ENCODE measurements at regions not wholly inside any gene's neighbourhood (a gene's known extent, or its start where the extent isn't known, plus 50 kb on each side); places are given as distances from the start of the nearest gene placed in this dataset.

- no peak for DNase-seq
Observed at GRCh38 chr2:8072907-8073306, 608.9 kb upstream of the ID2 start.

DNA sequence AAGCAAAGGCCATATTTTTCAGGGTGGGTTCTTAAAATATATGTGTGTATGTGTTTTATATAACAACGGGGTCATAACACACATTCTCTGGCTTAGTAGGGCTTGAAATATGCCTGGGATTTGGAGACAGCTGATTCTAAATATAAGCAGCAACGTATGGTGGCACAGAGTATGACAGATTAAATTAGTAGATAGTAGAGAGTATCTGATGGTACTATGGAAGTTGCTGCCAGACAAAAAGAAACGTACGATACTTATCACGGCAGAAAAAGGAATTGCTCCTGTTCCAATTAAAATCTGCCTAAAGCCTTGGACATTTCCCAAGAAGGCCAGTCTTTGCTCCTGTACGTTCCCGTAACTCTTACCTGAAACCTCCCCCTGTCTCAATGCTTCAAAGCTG lies 607.9 kb upstream of the ID2 start:
- DNase-seq, result no peak

GRCh38 chr2:8076448-8077342 lies 605.2 kb upstream of the ID2 start:
- no peak for DNase-seq

GRCh38 chr2:8078705-8079104 lies 603.2 kb upstream of the ID2 start:
- no peak for DNase-seq

DNA sequence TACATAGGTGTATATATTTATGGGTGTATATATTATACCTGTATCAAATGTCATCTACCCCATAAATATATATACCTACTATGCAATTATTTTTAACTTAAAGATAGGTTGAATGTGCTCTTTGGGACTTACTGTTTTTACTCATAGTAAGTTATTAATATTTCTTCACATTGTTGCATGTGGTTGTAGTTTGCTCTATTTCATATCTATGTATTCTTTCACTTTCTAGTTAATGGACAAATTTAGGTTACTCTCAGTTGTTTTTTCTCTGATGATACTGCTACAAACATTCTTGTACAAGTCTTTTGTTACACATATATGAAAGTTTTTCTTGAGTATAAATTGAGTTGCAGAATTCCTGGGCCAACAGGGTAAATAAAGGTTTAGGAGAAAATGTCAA lies 601.8 kb upstream of the ID2 start:
- DNase-seq, result no peak

DNA sequence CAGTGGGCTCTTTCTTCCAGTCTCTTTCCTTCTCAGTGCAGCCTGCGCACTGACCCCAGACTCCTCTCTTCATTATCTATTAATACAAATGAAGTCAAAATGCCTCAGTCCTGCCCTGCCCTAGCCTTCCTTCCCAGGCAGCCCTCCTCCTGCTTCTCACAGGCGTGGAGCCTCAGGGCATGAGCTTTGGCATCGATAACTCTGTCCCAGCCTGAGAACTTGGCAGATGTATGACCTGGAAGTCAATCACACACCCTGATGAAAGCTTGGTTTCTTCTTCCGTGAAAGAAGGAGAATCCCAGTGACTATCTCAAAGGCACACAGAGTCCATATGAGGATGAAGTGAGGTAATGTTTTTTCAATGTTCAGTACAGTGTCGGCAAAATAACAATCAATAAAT lies 600.7 kb upstream of the ID2 start:
- no peak for DNase-seq

- no peak for DNase-seq
Observed at GRCh38 chr2:8082840-8083239, 599.0 kb upstream of the ID2 start.

- no peak for DNase-seq
Observed at GRCh38 chr2:8086357-8086756, 595.5 kb upstream of the ID2 start.

- no peak for DNase-seq
Observed at GRCh38 chr2:8086796-8087479, 594.9 kb upstream of the ID2 start.

- DNase-seq, result no peak
Observed at GRCh38 chr2:8087480-8087840, 594.4 kb upstream of the ID2 start.

DNA sequence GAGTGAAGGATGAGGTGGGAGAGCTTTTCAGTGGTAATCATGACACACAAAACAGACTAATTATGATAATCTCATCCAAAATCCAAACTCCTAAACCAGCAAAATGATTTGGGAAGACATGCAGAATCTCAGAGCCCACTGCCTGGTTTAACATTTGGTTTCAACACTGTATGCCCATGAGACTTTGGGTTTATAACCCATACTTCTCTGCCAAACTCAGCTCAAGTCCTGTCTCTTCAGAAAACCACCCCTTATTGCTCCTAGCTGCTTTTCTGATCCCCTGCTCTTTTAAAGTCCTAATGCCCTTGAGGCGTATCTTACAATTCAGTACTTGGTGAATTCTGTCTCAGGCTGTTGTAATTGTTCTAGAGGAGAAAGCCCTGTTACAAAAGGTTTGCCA lies 593.0 kb upstream of the ID2 start:
- DNase-seq, result no peak

DNA sequence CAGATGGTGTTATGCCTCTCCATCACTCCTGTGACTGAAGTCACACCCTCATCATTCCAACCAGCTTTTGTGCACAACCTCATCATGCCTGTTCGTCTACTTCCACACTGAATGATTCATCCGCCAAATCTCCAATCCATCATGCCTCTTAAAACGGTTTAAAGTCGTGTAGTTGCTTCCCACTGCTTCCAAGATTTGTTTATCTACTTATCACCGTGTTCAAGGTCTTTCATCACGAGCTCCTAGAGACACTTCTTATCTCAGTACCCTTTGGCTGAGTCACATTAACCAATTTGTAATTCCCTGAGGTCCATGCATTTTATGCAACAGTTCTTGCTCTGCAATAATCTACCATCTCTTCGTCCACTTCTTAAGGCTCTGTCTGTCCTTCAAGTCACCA lies 592.3 kb upstream of the ID2 start:
- DNase-seq, result no peak

DNA sequence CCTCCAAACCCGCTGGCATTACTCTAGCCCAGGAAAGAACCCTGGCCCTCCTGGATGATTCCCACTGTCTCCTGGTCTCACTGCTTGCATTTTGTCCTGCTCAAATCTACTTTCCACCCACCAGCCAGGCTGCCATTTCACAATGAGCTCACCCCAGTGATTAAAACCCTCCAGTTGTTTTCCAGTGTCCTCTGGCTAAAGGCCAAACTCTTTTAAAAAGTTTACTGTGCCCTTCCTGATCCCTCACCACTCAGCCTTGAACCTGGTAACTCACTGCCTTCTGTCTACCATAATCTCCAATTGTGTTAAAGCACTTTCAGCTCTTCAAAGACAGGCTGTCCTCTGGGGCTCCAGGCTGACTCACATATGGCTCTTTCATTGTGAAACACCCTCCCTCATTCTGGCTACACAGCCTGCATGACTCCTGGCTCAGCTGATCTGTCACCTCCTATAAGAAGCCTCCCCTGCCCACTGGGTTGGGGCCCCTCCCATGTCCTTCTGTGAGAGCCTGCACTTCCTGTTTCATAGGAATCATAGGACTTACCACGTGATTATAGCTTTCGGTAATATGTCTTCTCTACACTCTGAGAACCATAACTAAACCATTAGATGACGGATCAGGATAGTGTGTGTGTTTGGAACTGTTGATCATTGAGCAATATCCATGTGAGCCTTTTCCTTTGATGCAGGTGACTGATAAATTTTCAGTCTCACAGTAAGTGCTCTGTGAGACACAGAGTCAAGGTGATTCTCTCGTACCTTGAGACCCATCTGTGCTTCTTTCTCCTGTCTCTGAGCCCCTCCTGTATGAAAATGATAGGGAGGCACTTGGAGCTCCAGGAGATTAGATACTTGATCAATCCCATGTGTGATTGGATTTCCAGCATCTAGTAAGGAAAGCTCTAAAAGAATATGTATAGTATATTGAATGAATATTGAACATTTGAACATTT lies 590.8 kb upstream of the ID2 start:
- DNase-seq, result peak; percentile 67

DNA sequence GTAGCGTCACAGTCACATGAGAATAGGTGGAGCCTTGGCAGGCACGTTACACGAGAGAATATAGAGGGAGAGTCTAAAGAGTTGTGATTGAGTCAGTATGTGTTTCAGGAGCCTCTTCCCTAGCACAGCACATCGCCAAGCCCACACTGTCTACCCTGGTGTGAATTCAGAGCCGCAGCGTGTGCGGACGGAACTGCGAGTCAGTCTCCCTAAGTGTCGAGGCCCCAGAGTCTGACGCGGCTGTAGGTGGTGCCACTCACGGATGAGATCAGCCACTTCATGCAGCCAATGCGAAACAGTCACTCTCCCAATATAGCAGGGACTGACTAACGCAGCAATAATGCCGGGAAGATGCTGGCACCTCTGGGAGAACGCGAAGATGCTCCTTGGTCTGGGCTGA lies 587.3 kb upstream of the ID2 start:
- DNase-seq, result no peak

DNA sequence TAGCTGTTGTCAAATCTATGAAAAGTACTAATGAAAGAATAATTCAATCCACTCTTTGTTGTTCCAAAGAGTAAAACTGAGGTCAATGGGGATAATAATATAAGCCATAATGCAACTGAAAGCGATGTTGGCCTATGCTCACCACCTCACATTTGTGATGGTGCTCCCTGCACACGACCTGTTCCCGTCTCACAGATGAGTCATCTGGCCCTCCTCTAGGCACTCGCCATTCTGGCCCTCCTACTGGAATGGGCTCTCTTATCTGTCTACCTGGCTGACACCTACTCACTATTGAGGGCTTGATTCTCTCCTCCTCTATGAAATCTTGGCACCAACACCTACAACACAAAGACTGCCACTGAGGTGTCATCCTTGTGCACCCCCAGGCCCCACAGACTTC lies 585.9 kb upstream of the ID2 start:
- DNase-seq, result no peak

DNA sequence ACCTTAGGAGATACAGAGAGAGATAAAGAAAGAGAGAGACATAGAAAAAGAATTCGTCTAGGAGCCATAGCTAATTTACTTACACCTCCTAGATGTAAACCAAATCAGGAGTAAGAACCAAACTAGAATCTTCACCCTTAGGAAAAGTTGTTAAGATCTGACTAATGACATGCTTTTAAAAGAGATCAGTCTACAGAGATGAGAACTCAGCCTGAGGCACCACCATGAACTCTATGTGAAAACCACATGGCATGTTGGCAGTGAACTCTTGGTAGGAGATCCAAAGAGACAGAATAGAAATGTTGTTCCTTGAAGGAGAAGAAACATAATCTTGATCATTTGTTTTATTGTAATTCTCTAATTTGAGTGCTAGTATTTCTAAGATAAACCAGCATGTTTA lies 585.4 kb upstream of the ID2 start:
- DNase-seq, result no peak

DNA sequence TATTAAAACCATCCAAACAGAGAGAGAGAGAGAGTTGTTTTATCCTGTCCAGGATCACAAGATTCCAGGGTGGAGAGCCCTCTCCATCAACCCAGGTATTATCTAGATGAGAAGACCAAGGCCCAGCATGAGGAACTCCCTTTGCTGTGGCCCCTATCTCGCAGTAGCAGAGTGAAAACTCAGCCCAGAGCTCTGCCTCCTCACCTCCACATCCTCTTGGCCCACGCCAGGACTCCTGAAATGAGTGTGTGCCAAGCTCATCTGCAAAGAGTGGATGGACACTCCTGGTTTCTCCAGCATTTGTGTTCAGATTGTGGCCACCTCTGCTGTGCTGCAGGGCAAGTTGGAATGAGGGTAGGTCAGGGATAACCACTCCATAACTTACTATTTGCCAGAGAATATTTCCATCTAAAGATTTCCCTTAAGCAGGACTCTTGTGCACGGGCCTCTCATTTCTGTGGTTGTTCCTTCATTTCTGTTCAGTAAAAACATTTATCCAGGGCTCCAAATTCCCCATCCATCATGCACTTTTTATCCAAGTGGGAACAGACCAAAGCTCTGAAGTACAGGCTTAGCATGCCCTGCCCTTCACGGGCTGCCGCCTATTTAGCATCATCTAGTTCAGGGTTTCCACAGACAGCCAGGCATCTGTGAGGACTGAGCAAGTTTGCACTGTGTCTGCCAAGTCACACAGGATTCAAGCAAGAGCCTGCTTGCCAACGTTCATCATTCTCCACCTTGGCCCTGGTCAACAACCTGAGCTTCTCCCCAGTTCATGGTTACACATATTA lies 583.2 kb upstream of the ID2 start:
- DNase-seq, result no peak

- DNase-seq, result no peak
Observed at GRCh38 chr2:8099267-8099582, 582.6 kb upstream of the ID2 start.

- DNase-seq, result no peak
Observed at GRCh38 chr2:8101614-8102277, 580.1 kb upstream of the ID2 start.

- no peak for DNase-seq
Observed at GRCh38 chr2:8102470-8102869, 579.4 kb upstream of the ID2 start.

DNA sequence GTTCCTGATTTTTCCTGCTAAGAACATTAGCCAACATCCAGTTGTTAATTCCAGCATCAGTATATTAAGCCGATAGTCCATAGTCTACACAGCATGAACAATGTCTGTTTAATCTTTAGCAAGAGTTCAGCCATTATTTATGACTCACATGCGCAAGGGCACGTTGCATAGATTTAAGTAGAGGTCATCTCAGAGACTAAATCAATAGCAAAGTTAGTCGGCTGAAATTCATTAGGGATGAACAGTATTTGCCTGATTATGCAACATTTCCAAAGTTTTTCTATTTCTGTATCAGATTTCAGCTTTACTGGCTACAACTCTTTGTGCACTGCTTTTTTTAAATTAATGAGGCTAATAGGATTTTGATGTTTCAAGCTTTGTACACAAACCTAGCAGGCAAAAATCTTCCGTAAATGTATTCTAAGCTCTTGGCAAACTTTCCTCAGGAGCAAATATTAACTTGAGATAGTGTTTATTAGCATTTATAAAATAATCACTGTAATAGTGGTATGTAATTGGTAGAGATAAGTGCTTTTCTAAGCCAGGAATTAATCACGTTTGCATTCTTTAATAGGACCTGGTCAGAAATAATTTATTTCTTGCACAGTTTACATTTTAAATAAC lies 578.7 kb upstream of the ID2 start:
- DNase-seq, result no peak

- no peak for DNase-seq
Observed at GRCh38 chr2:8107150-8107549, 574.7 kb upstream of the ID2 start.

Data from activated CD4-positive, alpha-beta T cell treated with anti-CD3 and anti-CD28 coated beads, Interleukin-2, amount 50 U/mL, for 16 hours (primary cell).